GM18498 (cell line): ENCODE measurements at regions not wholly inside any gene's neighbourhood (a gene's known extent, or its start where the extent isn't known, plus 50 kb on each side); places are given as distances from the start of the nearest gene placed in this dataset.
"Not testable (repeated sequence)": the region's sequence is repeated elsewhere in the genome, so short reads cannot be mapped to it uniquely, and the experiment has no call there.

Source experiments
- ATAC-seq: cut with Tn5 transposase; IDR thresholded peaks from one replicate; pipeline ENCODE4 v1.9.1; 2021; ENCODE audit warnings: mild to moderate bottlenecking, moderate library complexity; ENCODE audit not compliant: unreplicated experiment

DNA sequence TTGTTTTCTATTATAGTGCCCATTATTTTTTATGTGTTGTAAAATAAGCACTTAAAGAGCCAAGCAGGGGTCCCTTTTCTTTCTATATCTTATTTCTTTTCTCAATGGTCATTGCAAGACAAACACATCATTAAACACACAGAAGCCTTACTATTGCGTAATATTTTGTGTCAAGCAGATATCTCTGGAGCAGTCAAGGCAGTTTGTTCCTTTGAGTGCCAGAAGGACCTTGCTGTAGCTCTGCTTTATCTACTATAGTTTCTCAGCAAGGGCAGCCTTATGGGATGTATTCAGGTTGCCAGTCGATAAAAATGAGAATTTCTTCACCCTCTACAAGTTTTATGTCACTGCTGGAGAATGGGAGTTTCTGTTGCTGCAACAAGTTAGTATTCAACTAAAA lies 319.3 kb downstream of the TDRD3 start:
- ATAC-seq, result no peak

DNA sequence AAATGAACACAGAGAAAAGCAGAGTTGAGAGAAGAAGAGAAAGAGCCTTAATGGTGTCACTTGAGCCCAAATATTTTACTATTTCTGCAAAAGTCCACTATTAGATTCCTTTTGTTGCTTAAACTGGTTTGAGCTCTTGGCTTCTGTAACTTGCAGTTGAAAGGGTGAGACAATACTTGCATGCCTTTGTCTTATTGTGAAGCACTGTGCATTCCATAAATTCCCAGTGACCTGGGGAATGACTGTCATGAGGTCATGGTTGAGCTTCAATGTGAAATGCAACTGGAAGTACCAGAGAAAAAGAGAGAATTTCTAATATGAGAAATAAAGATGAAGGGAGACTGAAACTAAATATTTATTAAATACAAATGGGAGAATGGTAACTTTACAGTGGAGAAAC lies 310.9 kb downstream of the TDRD3 start:
- ATAC-seq, result no peak

DNA sequence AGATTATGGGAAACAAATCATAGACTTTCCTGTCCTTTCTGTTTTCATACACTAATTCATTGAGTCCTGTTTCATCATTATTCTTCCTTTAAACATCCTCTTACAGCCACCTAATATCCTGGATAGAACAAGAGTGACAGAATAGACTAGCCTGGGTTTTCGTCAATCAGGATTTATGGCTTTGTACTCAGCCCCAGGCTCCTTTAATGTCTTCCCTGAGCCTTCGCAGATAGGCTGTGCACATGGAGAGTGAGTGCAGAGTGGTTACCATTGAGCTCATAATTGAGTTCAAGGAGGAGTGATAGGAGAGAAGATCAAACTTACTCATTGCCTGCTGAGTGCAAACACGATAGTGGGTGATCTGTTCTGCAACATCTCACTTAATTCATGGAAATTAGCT lies 304.9 kb downstream of the TDRD3 start:
- ATAC-seq, result no peak

- ATAC-seq, result no peak
Measured at GRCh38 chr13:60700994-60701393, 304.0 kb downstream of the TDRD3 start.

- no peak for ATAC-seq
Measured at GRCh38 chr13:60699636-60700035, 302.6 kb downstream of the TDRD3 start.

DNA sequence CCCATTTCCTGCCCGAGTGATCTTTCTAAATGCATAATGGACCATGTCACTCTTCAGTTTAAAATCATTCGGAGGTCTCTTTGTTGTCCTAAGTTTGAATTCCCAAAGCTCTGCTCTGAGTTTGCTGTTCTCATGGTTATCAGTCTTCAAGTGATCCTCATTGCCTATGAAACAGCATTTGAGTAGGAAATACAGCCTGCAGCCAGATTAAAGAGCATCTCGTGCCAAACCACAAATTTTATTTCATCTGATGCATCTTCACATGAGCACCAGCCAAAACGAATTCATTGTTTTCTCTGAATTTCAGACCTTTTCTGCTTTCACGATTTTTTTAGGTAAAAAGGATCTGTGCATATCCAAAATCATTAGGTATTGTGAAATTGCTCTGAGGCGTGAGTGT lies 299.6 kb downstream of the TDRD3 start:
- ATAC-seq, result no peak

- no peak for ATAC-seq
Measured at GRCh38 chr13:60691268-60691667, 294.2 kb downstream of the TDRD3 start.

GRCh38 chr13:60690604-60691003 lies 293.6 kb downstream of the TDRD3 start:
- ATAC-seq, result no peak

DNA sequence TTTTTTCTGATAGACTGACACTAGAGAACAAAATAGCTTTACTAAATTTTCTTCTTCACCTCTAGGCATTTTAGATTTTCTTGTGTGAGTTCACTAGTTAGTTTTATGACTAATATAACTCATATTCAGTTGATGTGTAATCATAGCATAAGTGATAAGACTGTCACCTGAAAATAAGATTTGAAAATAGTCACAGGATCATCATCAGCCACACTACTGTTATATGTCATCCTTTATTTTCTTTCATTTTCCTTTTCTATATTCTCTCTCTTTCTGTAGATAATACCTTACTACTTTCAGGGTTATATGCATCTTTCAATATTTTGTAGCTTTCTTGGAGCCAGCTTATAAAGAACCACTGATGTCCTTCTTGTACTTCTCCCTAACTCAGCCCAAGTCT lies 292.6 kb downstream of the TDRD3 start:
- peak; percentile 81 for ATAC-seq

DNA sequence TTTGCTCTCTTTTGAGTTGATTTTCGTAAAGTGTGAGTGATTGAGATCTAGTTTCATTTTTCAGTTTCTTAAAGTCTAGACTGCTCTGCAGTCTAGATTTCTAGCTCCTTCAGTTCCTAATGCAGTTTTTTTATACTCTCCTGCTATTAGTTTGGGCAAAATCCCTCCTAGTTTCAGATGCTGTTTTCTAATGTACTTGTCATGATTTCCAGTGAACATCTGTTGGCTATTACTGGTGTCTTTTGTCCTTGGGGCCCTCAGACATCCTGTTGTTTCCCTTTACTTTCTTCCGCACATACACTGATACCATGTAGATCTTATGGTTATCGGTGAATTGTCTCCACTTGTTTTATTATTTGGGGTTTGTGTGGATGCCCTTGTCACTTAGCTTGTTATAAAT lies 292.1 kb downstream of the TDRD3 start:
- no peak for ATAC-seq

GRCh38 chr13:60679928-60680694 lies 283.1 kb downstream of the TDRD3 start:
- ATAC-seq, result no peak

DNA sequence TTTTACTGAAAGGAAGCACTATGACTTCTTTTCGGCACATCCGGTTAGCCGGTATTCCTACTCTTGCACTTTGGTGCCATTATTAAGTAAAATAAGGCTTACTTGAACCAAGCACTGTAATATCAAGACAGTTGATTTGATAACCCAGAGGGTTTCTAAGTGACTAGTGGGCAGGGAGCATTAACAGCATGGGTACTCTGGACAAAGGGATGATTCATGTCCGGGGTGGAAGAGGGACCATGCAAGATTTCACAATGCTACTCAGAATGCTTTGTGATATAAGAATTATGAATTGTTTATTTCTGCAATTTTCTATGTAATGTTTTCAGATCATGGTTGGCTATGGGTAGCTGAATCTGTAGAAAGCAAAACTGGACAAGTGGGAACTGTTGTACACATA lies 282.1 kb downstream of the TDRD3 start:
- ATAC-seq, result no peak

DNA sequence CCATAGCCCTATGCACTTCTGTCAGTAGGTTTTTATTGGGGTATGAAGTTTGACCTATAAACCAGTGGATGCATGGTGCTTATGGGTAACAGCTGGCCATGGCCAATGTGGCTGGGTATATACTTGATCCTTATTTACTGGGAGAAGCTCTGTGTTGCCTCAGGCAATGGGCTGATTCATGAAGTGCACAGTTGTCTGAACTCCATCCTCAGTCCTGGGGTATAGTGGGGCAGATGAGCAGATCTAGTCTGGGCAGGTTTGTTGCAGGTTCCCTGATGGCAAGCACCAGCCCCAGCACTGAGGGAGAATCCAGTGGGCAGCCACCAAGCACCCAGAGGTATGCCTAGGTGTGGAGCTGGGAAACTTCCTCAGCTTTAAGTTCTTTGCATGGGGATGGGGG lies 274.4 kb downstream of the TDRD3 start:
- no peak for ATAC-seq

- ATAC-seq, result no peak
Measured at GRCh38 chr13:60663788-60664187, 266.8 kb downstream of the TDRD3 start.

DNA sequence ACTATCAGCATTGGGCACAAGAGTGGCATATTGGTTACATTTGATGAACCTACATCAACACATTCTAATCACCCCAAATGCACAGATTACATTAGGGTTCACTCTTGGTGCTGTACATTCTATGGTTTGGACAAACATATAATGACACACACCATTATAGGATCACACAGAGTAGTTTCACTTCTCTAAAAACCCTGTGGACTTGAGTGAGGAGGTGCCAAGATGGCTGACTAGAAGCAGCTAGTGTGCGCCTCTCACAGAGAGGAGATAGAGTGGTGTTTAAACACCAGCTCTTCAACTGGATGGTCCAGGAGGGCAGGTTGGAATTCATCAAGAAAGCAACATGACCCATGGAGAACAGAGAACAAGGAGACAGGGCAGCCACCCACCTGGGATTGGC lies 265.6 kb downstream of the TDRD3 start:
- ATAC-seq, result peak; percentile 53

- ATAC-seq, result no peak
Measured at GRCh38 chr13:60661521-60661920, 264.5 kb downstream of the TDRD3 start.

DNA sequence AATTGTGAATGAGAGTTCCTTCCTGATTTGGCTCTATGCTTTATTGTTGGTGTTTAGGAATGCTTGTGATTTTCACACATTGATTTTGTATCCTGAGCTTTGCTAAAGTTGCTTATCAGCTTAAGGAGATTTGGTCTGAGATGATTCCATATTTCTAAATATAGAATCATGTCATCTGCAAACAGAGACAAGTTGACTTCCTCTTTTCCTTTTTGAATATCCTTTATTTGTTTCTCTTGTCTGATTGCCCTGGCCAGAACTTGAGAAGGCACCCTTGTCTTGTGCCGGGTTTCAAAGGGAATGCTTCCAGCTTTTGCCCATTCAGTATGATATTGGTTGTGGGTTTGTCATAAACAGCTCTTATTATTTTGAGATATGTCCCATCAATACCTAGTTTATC lies 260.6 kb downstream of the TDRD3 start:
- not testable (repeated sequence) for ATAC-seq

- no peak for ATAC-seq
Measured at GRCh38 chr13:60655256-60655655, 258.2 kb downstream of the TDRD3 start.

DNA sequence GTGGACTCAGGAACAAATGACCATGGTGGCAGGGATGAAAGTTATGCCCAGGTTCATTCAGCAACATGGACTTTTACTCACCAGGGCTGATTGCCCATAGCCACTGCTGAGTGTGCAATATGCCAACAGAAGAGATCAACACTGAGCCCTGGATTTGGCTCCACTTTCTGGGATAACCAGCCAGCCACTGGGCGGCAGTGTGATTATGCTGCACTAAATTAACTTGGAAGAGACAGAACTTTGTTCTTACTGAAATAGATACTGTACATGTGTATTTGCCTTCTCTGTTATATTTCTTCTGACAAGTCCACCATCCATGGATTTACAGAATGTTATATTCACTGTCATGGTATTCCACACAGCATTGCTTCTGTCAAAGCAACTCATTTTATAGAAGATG lies 257.4 kb downstream of the TDRD3 start:
- ATAC-seq, result no peak

GRCh38 chr13:60647547-60647946 lies 250.5 kb downstream of the TDRD3 start:
- ATAC-seq, result no peak

DNA sequence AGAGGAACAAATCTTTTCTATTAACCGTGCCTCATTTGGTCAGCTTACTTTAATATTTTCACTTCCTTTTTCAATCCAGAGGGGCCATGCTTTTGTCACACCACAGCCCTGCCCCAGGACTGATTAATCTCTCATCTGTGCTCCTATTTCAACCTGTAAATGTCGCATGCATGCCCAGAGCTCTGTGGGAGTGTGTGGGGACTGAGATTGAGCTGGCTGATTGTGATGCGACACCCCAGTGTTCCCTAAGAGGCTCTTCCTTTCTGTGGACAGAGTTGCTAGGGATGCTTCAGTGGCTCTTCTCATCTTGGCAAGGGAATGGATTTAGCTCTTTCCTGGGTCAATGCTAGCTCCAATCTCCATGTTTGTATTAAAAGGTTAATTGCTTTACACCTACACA lies 249.6 kb downstream of the TDRD3 start:
- no peak for ATAC-seq

- ATAC-seq, result peak; percentile 72
Measured at GRCh38 chr13:60645676-60646075, 248.7 kb downstream of the TDRD3 start.

DNA sequence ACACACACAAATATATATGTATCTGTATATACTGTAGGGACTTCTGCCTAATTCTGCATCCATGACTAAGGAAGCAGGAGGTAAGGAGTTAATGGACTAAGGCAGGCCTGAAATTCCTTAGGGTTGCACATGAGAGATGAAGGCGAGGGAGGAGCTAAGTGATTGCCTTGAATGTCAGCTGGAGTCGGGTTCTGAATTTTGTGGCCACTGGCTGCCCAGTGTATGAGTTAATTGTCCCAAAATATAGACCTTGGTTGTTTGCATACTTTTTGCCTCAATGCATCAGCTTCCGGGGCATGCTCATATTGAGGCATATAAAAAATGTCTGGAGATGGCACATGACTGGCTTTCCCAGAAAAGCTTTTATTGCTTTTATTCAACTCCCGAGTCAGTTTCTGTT lies 245.5 kb downstream of the TDRD3 start:
- no peak for ATAC-seq
